T follicular helper cell (primary cell): ENCODE measurements at regions not wholly inside any gene's neighbourhood (a gene's known extent, or its start where the extent isn't known, plus 50 kb on each side); places are given as distances from the start of the nearest gene placed in this dataset.

Experiments used
- DNase-seq: peaks from one replicate; pipeline ENCODE4 v3.0.0-alpha.2; 2020; ENCODE audit warnings: low read depth

GRCh38 chr9:88326936-88327335, 61.3 kb upstream of the SPIN1 start:
- no peak for DNase-seq

- no peak for DNase-seq
Observed at GRCh38 chr9:88326015-88326414, 62.2 kb upstream of the SPIN1 start.

- peak; percentile 35 for DNase-seq
Observed at GRCh38 chr9:88322906-88323566, 65.2 kb upstream of the SPIN1 start.

GRCh38 chr9:88321764-88322163, 66.5 kb upstream of the SPIN1 start:
- no peak for DNase-seq

GRCh38 chr9:88320748-88321415, 67.4 kb upstream of the SPIN1 start:
- no peak for DNase-seq

GRCh38 chr9:88319936-88320747, 68.1 kb upstream of the SPIN1 start:
- no peak for DNase-seq

GRCh38 chr9:88313364-88314220, 74.7 kb upstream of the SPIN1 start:
- no peak for DNase-seq

GRCh38 chr9:88312517-88313103, 75.6 kb upstream of the SPIN1 start:
- DNase-seq = no peak

- DNase-seq = no peak
Observed at GRCh38 chr9:88312045-88312444, 76.2 kb upstream of the SPIN1 start.

- DNase-seq = no peak
Observed at GRCh38 chr9:88310310-88310980, 77.8 kb upstream of the SPIN1 start.

GRCh38 chr9:88308831-88309560, 79.2 kb upstream of the SPIN1 start:
- no peak for DNase-seq

- no peak for DNase-seq
Observed at GRCh38 chr9:88307136-88307535, 81.1 kb upstream of the SPIN1 start.

GRCh38 chr9:88303721-88304451, 84.4 kb upstream of the SPIN1 start:
- DNase-seq = no peak

GRCh38 chr9:88302579-88303324, 85.5 kb upstream of the SPIN1 start:
- DNase-seq = no peak

- no peak for DNase-seq
Observed at GRCh38 chr9:88300556-88300955, 87.7 kb upstream of the SPIN1 start.

GRCh38 chr9:88291856-88292255, 96.4 kb upstream of the SPIN1 start:
- DNase-seq = no peak

GRCh38 chr9:88291056-88291455, 97.2 kb upstream of the SPIN1 start:
- DNase-seq = no peak

- DNase-seq = no peak
Observed at GRCh38 chr9:88289532-88289931, 98.7 kb upstream of the SPIN1 start.

- no peak for DNase-seq
Observed at GRCh38 chr9:88287972-88288371, 100.3 kb upstream of the SPIN1 start.
